ENCODE measurements at regions not wholly inside any gene's neighbourhood (a gene's known extent, or its start where the extent isn't known, plus 50 kb on each side); places are given as distances from the start of the nearest gene placed in this dataset.

GRCh38 chr2:134770702-134771101 is 51.9 kb upstream of the TMEM163 start:
- DNase-seq, result no peak

DNA sequence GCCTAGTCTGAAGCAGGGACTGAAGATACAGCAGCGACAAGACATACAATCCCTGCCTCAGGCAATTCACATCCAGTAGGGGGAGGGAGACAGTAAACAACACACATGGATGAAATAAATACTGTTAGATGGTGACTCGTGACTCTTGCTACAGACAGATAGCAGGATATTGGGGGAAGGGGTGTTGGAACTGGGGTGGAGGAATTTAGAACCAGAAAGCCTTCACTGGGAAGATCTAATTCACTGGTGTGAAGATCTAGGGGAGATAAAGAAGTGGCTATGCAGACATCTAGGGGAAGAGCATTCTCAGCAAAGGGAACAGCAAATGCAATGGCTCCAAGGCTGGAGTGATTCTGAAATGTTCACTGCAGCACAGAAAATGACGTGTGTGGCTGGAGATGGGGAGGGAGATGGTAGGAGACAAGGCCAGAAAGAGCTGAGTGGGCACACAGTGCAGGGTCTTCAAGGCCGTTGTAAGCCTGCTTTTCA is 52.6 kb upstream of the TMEM163 start:
- no peak for DNase-seq

DNA sequence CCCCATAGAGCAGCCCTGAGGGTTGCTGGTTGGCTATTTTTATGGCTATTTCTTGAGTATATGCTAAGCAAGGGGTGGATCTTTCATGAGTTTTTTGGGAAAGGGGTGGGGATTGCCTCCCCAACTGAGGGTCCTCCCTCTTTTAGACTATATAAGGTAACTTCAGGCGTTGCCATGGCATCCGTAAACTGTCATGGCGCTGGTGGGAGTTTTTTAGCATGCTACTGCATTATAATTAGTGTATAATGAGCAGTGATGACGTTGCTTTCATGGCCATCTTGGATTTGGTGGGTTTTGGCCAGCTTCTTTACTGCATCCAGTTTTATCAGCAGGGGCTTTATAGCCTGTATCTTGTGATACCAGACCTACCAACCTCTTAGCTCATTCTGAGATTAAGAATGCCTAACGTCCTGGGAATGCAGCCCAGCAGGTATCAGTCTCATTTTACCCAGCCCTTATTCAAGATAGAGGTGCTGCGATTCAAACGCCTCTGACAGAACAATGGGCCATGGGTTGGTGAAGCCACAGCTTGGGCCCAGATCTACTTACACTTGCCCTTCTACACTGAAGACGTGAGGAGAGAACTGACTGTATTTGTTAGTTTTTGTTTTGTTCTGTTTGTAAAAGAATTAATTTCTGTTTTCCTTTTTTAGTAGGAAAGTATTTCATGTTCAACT is 53.8 kb upstream of the TMEM163 start:
- no peak for DNase-seq

GRCh38 chr2:134773335-134773734 is 54.5 kb upstream of the TMEM163 start:
- DNase-seq, result no peak

GRCh38 chr2:134773759-134774742 is 55.3 kb upstream of the TMEM163 start:
- DNase-seq, result no peak

GRCh38 chr2:134774786-134775641 is 56.2 kb upstream of the TMEM163 start:
- peak; percentile 81 for DNase-seq

GRCh38 chr2:134776836-134777235 is 58.0 kb upstream of the TMEM163 start:
- no peak for DNase-seq

DNA sequence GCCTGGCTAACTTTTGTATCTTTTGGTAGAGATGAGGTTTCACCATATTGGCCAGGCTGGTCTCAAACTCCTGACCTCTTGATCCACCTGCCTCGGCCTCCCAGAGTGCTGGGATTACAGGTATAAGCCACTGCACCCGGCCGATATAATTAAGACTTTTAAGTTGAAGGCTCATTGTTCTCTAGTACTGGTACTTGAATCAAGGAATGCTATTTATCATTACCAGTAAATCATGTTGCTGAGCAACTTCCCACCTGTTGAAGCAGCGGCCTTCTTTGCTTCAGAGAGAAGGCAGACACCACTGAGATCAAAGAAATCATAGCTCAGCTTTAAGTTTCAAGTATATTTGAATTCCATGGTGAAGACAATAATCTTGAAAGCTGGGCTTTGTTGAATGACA is 58.8 kb upstream of the TMEM163 start:
- DNase-seq, result no peak

- no peak for DNase-seq
Measured at GRCh38 chr2:134778372-134778771, 59.6 kb upstream of the TMEM163 start.

GRCh38 chr2:134780972-134781371 is 57.4 kb upstream of the ACMSD start:
- DNase-seq, result no peak

DNA sequence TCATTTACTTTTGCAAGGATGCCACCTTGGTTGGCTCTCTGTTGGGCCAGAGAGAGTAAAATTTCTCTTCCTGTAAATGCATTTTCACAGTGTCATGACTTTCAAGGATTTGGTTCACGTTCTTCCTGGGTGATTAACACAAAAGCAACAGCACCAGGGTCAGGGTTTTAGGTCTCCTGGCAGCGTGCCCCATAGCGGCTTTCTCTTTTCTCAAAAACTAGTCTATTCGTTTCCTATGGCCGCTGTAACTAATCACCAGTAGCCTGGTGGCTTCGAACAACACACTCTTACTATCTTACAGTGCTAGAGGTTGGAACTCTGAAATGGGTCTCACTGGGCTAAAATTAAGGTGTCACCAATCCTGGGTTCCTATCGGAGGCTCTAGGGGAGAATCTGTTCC is 56.3 kb upstream of the ACMSD start:
- DNase-seq, result no peak

DNA sequence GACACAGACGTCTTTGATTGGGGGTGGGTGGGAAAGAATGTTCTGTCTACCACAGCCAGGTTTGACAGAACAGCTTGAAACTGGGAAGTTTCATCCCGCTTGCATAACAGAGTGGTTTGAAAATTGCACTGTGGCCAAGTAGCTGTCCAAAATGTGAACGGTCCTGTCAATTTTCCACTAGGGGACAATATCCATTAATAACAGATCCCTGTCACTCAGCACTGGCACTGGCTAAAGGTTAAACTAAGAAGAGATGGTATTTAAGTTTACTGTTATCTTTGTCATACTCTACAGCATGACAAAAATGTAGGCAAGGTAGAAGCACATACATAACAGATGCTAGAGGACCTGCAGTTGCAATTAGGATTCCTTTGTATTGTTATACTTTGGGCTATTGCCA is 55.6 kb upstream of the ACMSD start:
- peak; percentile 31 for DNase-seq

GRCh38 chr2:134783912-134784311 is 54.5 kb upstream of the ACMSD start:
- no peak for DNase-seq

DNA sequence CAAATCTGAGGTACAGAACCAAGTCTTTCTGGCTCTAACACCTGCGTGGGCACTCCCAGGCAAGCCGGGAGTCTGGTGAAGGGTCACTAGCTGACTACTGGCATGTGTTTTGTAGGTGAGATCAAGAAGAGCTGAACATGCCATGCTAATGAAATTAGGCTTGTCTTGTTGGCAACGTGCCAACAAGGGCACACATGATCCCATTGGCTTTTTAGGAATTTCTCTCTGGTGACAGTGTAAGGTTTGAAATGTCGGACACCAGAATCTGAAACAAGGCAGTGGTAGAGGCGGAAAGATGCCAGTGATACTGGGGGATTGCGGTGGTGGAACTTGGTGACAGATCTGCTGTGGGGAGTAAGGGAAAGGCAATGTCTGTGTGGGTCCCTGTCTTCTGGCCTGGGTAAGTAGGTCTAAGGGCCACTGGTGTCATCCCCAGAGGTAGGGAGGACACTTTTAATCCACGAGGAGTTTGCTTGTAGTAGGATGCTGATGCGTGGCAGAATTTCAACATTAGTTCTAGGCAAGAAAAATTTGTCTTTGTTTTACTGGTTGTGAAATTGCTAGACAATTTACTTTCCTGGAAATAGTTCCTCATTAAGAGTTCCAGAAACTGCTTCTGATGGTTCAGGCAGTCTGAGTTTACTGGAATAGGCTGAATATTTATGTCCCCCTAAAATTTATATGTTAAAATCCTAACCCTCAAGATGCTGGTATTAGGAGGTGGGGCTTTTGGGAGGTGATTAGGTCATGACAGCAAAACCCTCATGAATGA is 52.6 kb upstream of the ACMSD start:
- DNase-seq, result no peak

- no peak for DNase-seq
Measured at GRCh38 chr2:134788417-134788816, 50.0 kb upstream of the ACMSD start.

All from NCI-H748 treated with DMSO at 0.1 percent for 48 hours (cell line).